ENCODE measurements at regions not wholly inside any gene's neighbourhood (a gene's known extent, or its start where the extent isn't known, plus 50 kb on each side); places are given as distances from the start of the nearest gene placed in this dataset.

DNA sequence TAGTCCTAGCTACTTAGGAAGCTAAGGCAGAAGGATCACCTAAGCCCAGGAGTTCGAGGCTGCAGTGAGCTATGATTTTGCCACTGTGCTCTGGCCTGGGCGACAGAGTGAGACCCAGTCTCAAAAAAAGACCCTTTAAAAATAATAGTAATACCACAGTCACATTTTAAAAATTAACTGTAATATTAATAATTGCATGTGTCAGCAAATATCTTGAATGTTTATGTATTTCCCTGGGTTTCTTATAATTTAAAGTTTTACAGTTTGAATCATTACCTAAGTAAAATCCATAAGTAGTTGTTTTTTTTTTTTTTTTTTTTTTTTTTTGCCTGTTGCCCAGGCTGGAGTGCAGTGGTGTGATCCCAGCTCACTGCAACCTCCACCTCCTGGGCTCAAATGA lies 69.2 kb downstream of the LYZL2 start:
- ChIA-PET POLR2A (interaction anchor here (1.6 kb wide), 1 partner anchor 8 kb away, joined by 10 read pairs; no protein-coding TSS in a partner anchor), CTCF (ENCODE audit: low intra/inter-chr PET ratio) (interaction anchor here (0.6 kb wide), 1 partner anchor 123 kb away, joined by 5 read pairs; no protein-coding TSS in a partner anchor)
- Histone ChIP-seq H3K27me3 (ENCODE audit: control insufficient read depth in 2 of 2, insufficient read depth in 2 of 2, low read length in 2 of 2) (no peaks in the 10 kb centered on the region), H3K36me3 (ENCODE audit: control insufficient read depth, insufficient read depth, low read length) (no peaks in the 10 kb centered on the region), H3K4me1 (replicated peaks in 1 of 2; ENCODE audit: control insufficient read depth in 2 of 2, insufficient read depth in 2 of 2, low read length in 2 of 2) (peaks cover 0 to 7% of the 10 kb centered on the region in 2 experiments; a peak in 4 of 5 replicates), H3K4me3 (no peak overlapping the region), H2AFZ (ENCODE audit: low read depth, low read length) (no peak overlapping the region), H3K9me1 (ENCODE audit: control insufficient read depth, insufficient read depth, low read length) (no peaks in the 10 kb centered on the region), H3K79me2 (ENCODE audit: control insufficient read depth, insufficient read depth, low read length) (no peaks in the 10 kb centered on the region), H3K27ac (ENCODE audit: extremely low read depth, low read depth, low read length) (no peak overlapping the region), H3K4me2 (ENCODE audit: insufficient read depth, low read length) (no peak overlapping the region), H3K9ac (ENCODE audit: insufficient read depth in 1 of 2, low read depth in 2 of 2, low read length in 2 of 2) (no peak overlapping the region), H3K9me3 (replicated peaks; ENCODE audit: control insufficient read depth, insufficient read depth, low read depth, low read length) (no peaks in the 10 kb centered on the region; the same call in 1 of the 2 replicates), H4K20me1 (replicated peaks; ENCODE audit: control insufficient read depth, insufficient read depth, low read length) (no peaks in the 10 kb centered on the region)
- DNase-seq (ENCODE audit: extremely low read depth in 1 of 4, low spot score in 3 of 4) (no peak), FAIRE-seq (no peak), ATAC-seq (no peak)
- intact Hi-C loops (cut with micrococcal nuclease), result no loop called here
- no TSS peak for BruUV-seq (replicated peaks)
- in situ Hi-C loops (cut with MboI), result no loop called here
- WGBS (ENCODE audit: insufficient coverage, low coverage, missing lambda C conversion rate), result 59% methylated on average over 2 of the region's 2 CpGs
- TF ChIP-seq YY1 (IDR thresholded peaks at IDR 0.05; ENCODE audit: borderline replicate concordance in 1 of 3, control insufficient read depth in 1 of 3, extremely low read depth in 1 of 3, insufficient read depth in 3 of 3, insufficient read length in 1 of 3, insufficient replicate concordance in 2 of 3, low read depth in 1 of 3, low read length in 2 of 3), result no peak
- TF ChIP-seq, protein P1, sequence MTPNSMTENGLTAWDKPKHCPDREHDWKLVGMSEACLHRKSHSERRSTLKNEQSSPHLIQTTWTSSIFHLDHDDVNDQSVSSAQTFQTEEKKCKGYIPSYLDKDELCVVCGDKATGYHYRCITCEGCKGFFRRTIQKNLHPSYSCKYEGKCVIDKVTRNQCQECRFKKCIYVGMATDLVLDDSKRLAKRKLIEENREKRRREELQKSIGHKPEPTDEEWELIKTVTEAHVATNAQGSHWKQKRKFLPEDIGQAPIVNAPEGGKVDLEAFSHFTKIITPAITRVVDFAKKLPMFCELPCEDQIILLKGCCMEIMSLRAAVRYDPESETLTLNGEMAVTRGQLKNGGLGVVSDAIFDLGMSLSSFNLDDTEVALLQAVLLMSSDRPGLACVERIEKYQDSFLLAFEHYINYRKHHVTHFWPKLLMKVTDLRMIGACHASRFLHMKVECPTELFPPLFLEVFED (CRISPR knock-in tag; conservative IDR thresholded peaks at IDR 0.05), result no peak
- TF ChIP-seq ZNF384 (IDR thresholded peaks at IDR 0.05; ENCODE audit: low read depth, low read length), result no peak
- peak; percentile 85 for TF ChIP-seq MAFF (IDR thresholded peaks at IDR 0.05; ENCODE audit: low read length)
- TF ChIP-seq NR3C1 (CRISPR knock-in tag; IDR thresholded peaks at IDR 0.05), result no peak
- peak; percentile 84 for TF ChIP-seq C11orf30 (IDR thresholded peaks at IDR 0.05; ENCODE audit: low read depth)
- TF ChIP-seq ZNF316 (IDR thresholded peaks at IDR 0.05), result peak; percentile 96
- no peak for TF ChIP-seq DLX4 (CRISPR knock-in tag; IDR thresholded peaks at IDR 0.05)
- peak; percentile 91 for TF ChIP-seq MAFK (IDR thresholded peaks at IDR 0.05; ENCODE audit: low read length)
- TF ChIP-seq, protein P2, sequence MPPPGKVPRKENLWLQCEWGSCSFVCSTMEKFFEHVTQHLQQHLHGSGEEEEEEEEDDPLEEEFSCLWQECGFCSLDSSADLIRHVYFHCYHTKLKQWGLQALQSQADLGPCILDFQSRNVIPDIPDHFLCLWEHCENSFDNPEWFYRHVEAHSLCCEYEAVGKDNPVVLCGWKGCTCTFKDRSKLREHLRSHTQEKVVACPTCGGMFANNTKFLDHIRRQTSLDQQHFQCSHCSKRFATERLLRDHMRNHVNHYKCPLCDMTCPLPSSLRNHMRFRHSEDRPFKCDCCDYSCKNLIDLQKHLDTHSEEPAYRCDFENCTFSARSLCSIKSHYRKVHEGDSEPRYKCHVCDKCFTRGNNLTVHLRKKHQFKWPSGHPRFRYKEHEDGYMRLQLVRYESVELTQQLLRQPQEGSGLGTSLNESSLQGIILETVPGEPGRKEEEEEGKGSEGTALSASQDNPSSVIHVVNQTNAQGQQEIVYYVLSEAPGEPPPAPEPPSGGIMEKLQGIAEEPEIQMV (tag; conservative IDR thresholded peaks at IDR 0.05; ENCODE audit: low read depth), result no peak
- TF ChIP-seq HDAC8 (tag; IDR thresholded peaks at IDR 0.05), result no peak
- TF ChIP-seq, protein P3, sequence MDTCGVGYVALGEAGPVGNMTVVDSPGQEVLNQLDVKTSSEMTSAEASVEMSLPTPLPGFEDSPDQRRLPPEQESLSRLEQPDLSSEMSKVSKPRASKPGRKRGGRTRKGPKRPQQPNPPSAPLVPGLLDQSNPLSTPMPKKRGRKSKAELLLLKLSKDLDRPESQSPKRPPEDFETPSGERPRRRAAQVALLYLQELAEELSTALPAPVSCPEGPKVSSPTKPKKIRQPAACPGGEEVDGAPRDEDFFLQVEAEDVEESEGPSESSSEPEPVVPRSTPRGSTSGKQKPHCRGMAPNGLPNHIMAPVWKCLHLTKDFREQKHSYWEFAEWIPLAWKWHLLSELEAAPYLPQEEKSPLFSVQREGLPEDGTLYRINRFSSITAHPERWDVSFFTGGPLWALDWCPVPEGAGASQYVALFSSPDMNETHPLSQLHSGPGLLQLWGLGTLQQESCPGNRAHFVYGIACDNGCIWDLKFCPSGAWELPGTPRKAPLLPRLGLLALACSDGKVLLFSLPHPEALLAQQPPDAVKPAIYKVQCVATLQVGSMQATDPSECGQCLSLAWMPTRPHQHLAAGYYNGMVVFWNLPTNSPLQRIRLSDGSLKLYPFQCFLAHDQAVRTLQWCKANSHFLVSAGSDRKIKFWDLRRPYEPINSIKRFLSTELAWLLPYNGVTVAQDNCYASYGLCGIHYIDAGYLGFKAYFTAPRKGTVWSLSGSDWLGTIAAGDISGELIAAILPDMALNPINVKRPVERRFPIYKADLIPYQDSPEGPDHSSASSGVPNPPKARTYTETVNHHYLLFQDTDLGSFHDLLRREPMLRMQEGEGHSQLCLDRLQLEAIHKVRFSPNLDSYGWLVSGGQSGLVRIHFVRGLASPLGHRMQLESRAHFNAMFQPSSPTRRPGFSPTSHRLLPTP (IDR thresholded peaks at IDR 0.05; ENCODE audit: borderline replicate concordance, extremely low read depth, insufficient read length), result no peak
- TF ChIP-seq ZNF589 (CRISPR knock-in tag; IDR thresholded peaks at IDR 0.05; ENCODE audit: low read depth), result no peak
- peak; percentile 71 for TF ChIP-seq MAFG (tag; conservative IDR thresholded peaks at IDR 0.05)
- no peak for TF ChIP-seq TRIM24 (IDR thresholded peaks at IDR 0.05)
- no peak for TF ChIP-seq ZFP1 (CRISPR knock-in tag; IDR thresholded peaks at IDR 0.05)
- TF ChIP-seq CBX1 (IDR thresholded peaks at IDR 0.05; ENCODE audit: low read depth), result no peak
- no peak for TF ChIP-seq ZFP36 (IDR thresholded peaks at IDR 0.05; ENCODE audit: low read depth, low read length, partially characterized antibody)

Measured in K562 (cell line).